Neuron (in vitro differentiated cells): ENCODE measurements at regions not wholly inside any gene's neighbourhood (a gene's known extent, or its start where the extent isn't known, plus 50 kb on each side); places are given as distances from the start of the nearest gene placed in this dataset.
A peak's percentile ranks its signal among the peaks of the same experiment; 100 is the strongest.

Source experiments
- H2AFZ ChIP-seq: one replicate; pipeline ENCODE4 v1.6.1; 2013; ENCODE audit warnings: low read depth, mild to moderate bottlenecking, inconsistent platforms, low read length, moderate library complexity
- H3K27me3 ChIP-seq: one replicate; pipeline ENCODE4 v1.6.1; 2013; ENCODE audit warnings: low read length; ENCODE audit not compliant: insufficient read depth
- H3K36me3 ChIP-seq: one replicate; pipeline ENCODE4 v1.6.1; 2013; ENCODE audit warnings: low read length; ENCODE audit not compliant: insufficient read depth
- H3K4me1 ChIP-seq: one replicate; pipeline ENCODE4 v1.6.1; 2013; ENCODE audit warnings: low read length; ENCODE audit not compliant: insufficient read depth
- H3K4me3 ChIP-seq: 2 replicates; pipeline ENCODE4 v1.5.1; 2013; ENCODE audit warnings: mild to moderate bottlenecking, low read length, moderate library complexity
- H3K9me3 ChIP-seq: one replicate; pipeline ENCODE4 v1.6.1; 2013; ENCODE audit warnings: low read length

DNA sequence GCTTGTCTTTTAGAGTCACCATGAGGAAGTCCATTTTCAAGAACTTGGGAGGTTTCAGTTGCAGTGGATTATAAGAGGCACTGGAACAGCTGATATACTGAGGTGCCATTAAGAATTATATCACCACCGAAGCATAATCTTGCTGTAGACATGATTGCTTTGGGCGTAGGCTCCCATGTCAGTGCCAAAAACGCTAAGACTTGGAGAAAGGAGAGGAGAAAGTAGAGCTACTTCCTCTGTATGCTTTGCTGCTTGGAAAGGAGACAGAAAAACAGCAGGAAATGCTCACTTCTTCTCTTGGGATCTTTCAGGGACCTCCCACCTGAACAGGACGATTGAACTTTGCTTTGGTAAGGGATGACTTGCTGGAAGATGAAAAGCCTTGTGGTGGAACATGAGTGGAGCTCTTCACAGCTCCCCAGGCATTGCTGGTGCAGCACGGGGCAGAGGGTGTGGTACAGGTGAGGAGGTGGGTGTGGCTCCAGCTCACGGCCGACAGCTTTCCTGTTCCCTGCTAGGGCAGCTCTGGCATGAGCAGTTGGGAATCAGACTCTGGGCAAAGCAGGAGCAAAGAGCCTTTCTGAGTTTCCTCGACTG, 190.4 kb upstream of the JAG1 start:
- Histone ChIP-seq H3K27me3 (no peaks in the 10 kb centered on the region), H2AFZ (no peak overlapping the region), H3K9me3 (no peaks in the 10 kb centered on the region), H3K4me1 (no peaks in the 10 kb centered on the region), H3K4me3 (no peak overlapping the region), H3K36me3 (no peaks in the 10 kb centered on the region)

DNA sequence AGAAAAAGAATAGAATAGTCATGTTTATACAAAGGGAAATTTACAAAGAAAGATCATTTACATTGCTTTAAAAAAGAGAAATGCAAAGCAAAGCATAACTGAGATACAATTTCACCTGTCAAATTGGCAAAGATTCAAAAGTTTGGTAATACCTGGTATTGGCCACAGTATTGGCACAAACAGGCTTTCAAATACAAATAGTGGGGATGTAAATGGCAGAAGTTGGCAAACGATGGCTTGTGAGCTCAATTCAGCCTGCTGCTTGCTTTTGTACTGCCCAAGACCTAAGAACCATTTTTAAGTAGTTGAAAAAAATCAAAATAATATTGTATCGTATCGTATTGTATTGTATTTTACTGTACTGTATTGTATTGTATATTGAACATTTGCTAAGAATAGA, 194.5 kb upstream of the JAG1 start:
- Histone ChIP-seq H3K4me3 (no peak overlapping the region), H3K27me3 (no peaks in the 10 kb centered on the region), H3K9me3 (no peaks in the 10 kb centered on the region), H3K4me1 (no peaks in the 10 kb centered on the region), H3K36me3 (no peaks in the 10 kb centered on the region), H2AFZ (no peak overlapping the region)

DNA sequence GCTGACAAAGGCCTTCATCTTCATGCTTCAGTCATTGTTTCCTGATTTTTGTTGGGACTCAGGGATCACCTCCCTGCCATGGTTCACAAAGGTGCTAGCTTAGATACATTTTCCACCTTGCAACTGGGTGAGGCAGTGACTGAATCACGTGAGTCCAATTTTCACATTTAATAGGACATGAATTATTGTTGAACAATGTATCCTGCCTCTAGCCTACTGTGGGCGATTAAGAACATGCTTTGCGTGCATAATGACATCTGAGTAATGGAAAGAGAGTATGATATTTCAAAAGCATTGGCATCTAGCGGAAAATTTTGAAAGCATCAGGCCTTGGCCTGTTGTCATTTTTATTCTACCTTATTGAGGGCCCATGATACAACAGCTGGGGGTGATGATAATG, 199.2 kb upstream of the JAG1 start:
- H3K4me1 ChIP-seq, result no peaks in the 10 kb centered on the region
- no peaks in the 10 kb centered on the region for H3K36me3 ChIP-seq
- no peak overlapping the region for H2AFZ ChIP-seq
- no peaks in the 10 kb centered on the region for H3K9me3 ChIP-seq
- H3K27me3 ChIP-seq, result no peaks in the 10 kb centered on the region
- no peak overlapping the region for H3K4me3 ChIP-seq

DNA sequence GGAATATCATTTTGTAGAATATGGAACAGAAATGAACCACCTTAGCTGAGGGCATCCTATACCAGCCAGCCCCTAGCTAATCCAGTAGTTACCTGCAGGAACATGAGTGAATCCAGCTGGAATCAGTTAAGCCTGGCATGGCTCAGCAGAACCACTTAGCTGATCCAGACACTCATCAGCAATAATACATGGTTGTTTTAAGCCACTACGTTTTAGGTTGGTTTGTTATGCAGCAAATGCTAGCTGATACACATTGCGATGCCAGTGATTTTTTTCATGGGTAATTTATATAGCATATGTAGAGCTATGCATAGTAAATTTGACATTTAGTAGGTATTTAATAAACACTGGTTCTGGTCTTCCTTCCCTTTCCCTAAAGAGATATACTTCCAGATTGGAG, 201.9 kb upstream of the JAG1 start:
- H3K36me3 ChIP-seq, result no peaks in the 10 kb centered on the region
- no peaks in the 10 kb centered on the region for H3K27me3 ChIP-seq
- no peak overlapping the region for H3K4me3 ChIP-seq
- H3K9me3 ChIP-seq, result no peaks in the 10 kb centered on the region
- no peaks in the 10 kb centered on the region for H3K4me1 ChIP-seq
- H2AFZ ChIP-seq, result no peak overlapping the region

DNA sequence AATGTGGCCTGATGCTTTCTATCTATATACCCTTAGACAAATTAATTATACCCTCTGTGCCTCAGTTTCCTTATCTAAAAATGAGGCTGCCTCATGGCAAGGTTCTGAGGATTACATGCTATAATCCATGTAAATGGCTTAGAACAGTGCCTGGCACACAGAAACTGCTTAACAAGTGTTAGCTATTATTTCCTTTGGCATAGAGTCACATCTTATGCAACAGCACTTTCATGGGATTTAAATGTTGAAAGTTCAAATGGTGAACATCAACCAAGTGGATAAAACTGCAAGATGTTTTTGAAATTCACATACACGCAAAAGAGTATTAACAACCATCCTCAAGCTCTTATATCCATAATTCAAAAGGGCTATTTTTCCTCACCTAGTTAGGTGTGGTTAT, 202.8 kb upstream of the JAG1 start:
- Histone ChIP-seq H3K9me3 (no peaks in the 10 kb centered on the region), H3K36me3 (no peaks in the 10 kb centered on the region), H3K4me3 (no peak overlapping the region), H3K27me3 (no peaks in the 10 kb centered on the region), H3K4me1 (no peaks in the 10 kb centered on the region), H2AFZ (no peak overlapping the region)

DNA sequence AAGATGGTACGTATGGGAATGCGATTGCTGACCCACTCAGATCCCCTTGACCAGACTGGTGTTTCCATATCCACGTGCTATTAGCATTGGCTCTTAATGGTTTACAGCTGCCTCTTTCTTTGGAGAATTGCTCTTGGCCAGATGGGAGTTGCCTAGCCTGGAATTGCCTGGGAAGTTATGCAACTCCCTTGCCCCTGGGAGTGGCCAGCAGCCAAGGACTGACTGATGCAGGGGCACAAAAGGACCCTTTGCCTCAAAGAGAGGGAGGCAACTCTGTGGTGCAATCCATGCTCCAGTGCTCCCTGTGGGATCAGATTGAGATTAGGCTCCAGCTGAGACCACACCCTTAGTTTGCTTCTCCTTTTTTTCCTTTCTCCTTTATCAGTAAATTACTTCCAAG, 203.5 kb upstream of the JAG1 start:
- Histone ChIP-seq H3K4me1 (no peaks in the 10 kb centered on the region), H2AFZ (no peak overlapping the region), H3K9me3 (no peaks in the 10 kb centered on the region), H3K36me3 (no peaks in the 10 kb centered on the region), H3K4me3 (no peak overlapping the region), H3K27me3 (no peaks in the 10 kb centered on the region)

DNA sequence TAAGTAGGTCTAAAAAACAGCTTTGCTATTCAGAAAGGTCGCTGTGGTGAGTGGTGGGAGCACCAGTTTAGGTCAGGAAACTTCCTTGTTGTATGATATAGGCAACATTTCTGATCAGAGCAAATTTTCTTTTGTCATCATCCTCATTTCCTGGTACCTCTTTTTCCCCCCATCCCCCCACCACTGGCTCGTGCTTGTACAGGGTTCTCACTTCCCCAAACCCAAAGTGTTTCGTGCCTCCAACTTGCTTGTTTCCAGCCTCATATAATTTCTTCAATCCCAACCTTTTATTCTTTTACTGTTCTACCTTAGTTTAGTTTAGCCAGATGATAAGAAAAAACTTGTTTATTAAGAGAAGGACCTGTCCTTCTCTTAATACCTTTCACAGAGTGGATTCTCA, 209.4 kb upstream of the JAG1 start:
- no peaks in the 10 kb centered on the region for H3K9me3 ChIP-seq
- no peak overlapping the region for H2AFZ ChIP-seq
- H3K4me1 ChIP-seq, result no peaks in the 10 kb centered on the region
- H3K4me3 ChIP-seq, result no peak overlapping the region
- H3K36me3 ChIP-seq, result no peaks in the 10 kb centered on the region
- peaks cover 2% of the 10 kb centered on the region for H3K27me3 ChIP-seq

DNA sequence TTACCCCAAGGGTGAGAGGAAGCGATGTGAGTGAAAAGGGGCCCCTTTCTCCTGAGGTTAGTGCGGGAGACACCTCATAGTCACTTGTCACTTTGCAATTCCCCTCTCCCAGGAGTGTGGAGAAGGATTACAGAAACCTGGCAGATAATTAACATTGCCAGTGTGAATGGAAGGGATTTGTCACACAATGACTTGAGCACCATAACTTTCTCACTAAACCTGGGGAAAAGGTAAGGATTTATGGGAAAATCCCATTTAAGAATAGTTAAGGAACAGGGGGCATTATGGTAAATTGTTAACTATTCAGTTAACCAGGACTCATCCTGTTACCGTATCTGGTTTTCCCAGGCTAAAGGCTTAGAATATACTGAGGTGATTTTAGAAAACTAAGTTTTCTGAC, 219.5 kb upstream of the JAG1 start:
- H2AFZ ChIP-seq, result no peak overlapping the region
- H3K4me3 ChIP-seq, result no peak overlapping the region
- H3K9me3 ChIP-seq, result no peaks in the 10 kb centered on the region
- no peaks in the 10 kb centered on the region for H3K4me1 ChIP-seq
- no peaks in the 10 kb centered on the region for H3K36me3 ChIP-seq
- no peaks in the 10 kb centered on the region for H3K27me3 ChIP-seq

DNA sequence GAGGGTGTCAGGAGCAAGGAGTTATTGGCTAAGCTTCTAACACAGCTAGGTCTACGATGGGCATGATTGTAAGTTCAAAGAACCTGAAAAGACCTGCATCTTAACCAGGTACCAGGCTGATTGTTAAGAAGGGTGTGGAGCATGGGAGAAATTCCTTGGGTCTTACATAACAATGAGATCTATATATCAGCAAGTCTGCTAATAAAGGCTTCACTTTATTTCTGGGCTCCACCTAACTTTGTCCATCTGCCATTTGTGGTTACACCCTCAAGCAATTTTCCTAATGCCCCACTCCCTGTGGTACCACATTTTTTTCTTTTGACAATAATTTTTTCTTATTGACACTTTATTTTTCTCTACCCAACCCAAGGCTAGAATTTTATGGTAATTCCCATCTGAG, 223.5 kb upstream of the JAG1 start:
- Histone ChIP-seq H3K9me3 (no peaks in the 10 kb centered on the region), H3K4me3 (no peak overlapping the region), H3K27me3 (no peaks in the 10 kb centered on the region), H2AFZ (no peak overlapping the region), H3K36me3 (no peaks in the 10 kb centered on the region), H3K4me1 (peaks cover 4% of the 10 kb centered on the region)

DNA sequence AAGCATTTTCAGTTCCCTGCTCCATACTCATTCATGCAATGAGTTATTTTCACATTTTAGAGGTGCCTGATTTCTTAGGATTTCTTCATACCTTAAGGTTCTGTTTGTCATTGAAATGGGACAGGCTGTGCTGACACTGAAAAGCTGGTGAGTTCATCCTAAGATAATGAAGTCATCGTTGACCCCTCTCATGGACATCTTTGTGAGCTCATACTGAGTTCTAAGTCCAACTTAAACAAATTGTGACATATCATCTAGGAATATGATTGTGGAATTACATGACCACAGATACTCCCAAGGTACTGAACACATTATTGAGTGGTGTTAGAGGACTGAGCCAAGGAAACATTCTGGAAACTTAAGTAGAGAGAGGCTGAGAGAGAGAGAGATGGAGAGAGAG, 224.8 kb upstream of the JAG1 start:
- Histone ChIP-seq H3K4me3 (no peak overlapping the region), H3K27me3 (no peaks in the 10 kb centered on the region), H3K9me3 (no peaks in the 10 kb centered on the region), H3K36me3 (no peaks in the 10 kb centered on the region), H2AFZ (no peak overlapping the region), H3K4me1 (peaks cover 16% of the 10 kb centered on the region)

DNA sequence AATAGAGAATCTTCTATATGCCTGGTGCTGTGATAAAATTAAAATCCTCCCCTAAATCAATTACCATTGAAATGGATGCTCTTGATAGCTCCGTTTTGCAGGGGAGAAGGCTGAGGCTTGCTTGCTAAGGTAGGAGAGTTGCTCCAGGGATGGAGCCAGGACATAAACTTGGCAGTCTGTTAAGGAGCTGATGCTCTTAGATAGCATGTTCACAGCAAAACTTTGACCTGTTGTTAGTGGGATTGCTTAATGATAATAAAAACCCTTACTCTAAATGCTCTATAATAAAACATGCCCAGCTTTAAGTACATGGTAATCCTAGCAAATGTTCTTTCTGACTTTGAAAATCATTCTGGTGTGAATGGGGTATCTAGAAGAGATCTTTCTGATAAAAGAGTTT, 228.4 kb upstream of the JAG1 start:
- no peaks in the 10 kb centered on the region for H3K9me3 ChIP-seq
- peak overlapping the region; percentile 57 for H2AFZ ChIP-seq
- H3K4me1 ChIP-seq, result peaks cover 19% of the 10 kb centered on the region
- H3K36me3 ChIP-seq, result no peaks in the 10 kb centered on the region
- H3K27me3 ChIP-seq, result no peaks in the 10 kb centered on the region
- H3K4me3 ChIP-seq, result no peak overlapping the region

DNA sequence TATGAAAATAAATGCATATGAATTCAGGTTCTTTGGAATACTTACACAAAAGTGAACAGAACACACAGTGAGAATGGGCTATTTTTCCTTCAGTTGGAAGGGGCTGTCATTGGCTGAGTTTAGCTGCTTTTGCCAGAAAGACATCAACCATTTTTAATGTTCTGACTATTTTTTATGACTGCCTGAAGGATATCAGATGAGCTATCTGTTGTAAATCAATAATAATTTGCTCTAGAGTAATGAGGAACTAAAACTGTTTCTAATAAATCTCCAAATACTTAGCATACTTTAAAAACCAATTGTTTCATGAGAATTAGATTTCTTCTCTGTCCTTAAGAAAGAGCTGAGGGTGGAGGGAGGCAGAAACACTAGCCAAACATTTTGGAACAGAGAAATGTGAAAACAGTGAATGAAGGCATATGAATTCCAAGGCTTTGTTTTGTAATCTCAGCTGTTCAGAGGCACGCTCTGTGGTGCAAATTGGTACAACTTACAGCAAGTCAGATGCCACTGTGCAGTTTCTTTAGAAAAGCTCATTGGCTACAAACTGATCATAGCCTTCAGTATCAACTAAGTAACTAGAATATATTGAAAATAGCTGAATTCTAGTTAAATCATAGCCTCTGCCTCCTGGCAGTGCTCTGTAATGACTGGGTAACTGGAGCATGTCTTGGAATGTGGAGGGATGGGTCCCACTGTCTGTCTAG, 228.9 kb upstream of the JAG1 start:
- Histone ChIP-seq H3K4me3 (no peak overlapping the region), H3K9me3 (no peaks in the 10 kb centered on the region), H3K27me3 (no peaks in the 10 kb centered on the region), H3K36me3 (no peaks in the 10 kb centered on the region), H2AFZ (peak overlapping the region; percentile 57), H3K4me1 (peaks cover 19% of the 10 kb centered on the region)

DNA sequence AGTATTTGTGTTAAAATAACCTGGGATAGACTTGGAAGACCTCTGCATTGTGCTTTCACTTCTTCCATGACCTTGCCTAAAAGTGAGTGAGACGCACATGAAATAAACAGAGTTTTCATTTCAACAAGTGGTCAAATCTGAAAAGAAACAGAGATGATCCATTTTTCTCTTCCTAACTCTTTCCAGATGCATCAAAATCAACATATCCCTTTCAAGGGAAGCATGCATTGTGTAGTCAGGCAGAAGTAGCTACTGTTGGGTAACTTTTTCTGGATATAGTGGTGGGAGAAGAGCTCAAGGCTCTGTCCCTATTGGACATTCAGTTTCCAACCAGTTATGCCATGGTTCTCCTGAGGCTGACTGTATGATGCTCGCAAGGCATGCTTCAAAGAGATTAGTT, 233.0 kb upstream of the JAG1 start:
- H3K4me1 ChIP-seq, result peaks cover 19% of the 10 kb centered on the region
- no peaks in the 10 kb centered on the region for H3K27me3 ChIP-seq
- no peak overlapping the region for H3K4me3 ChIP-seq
- no peak overlapping the region for H2AFZ ChIP-seq
- no peaks in the 10 kb centered on the region for H3K9me3 ChIP-seq
- H3K36me3 ChIP-seq, result no peaks in the 10 kb centered on the region

DNA sequence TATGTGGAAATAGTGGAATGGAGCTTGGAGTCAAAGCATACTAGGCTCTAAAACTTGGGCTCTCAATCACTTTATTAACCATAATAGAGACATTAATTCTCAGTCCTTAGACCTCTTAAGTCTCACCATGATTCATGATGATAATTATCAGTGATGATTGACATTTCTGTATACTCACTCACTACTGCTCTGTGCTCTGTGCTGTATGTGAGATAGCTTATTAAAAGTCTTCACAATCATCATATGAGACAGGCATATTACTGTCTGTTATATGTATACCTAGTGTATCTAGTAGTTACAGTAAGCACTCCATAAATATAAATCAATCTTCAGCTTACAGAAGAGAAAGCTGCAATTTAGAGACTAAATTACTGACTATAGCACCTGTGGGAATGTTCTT, 236.0 kb upstream of the JAG1 start:
- no peaks in the 10 kb centered on the region for H3K36me3 ChIP-seq
- H3K4me1 ChIP-seq, result no peaks in the 10 kb centered on the region
- no peak overlapping the region for H2AFZ ChIP-seq
- no peaks in the 10 kb centered on the region for H3K9me3 ChIP-seq
- no peaks in the 10 kb centered on the region for H3K27me3 ChIP-seq
- no peak overlapping the region for H3K4me3 ChIP-seq
